ENCODE measurements at regions not wholly inside any gene's neighbourhood (a gene's known extent, or its start where the extent isn't known, plus 50 kb on each side); places are given as distances from the start of the nearest gene placed in this dataset.

- ChIA-PET POLR2A (no interaction called here), CTCF (interaction anchor here (0.6 kb wide), 1 partner anchor 32 kb away, joined by 3 read pairs; no protein-coding TSS in a partner anchor)
- no peak overlapping the region for H3K4me3 ChIP-seq (ENCODE audit: low read depth, low read length)
- H3K36me3 ChIP-seq (ENCODE audit: control insufficient read depth in 2 of 2, insufficient read depth in 1 of 2, low read length in 2 of 2) = no peaks in the 10 kb centered on the region
- no peak overlapping the region for H3K27ac ChIP-seq (ENCODE audit: extremely low read depth, low read depth, low read length)
- no peaks in the 10 kb centered on the region for H3K9me3 ChIP-seq (ENCODE audit: control insufficient read depth, insufficient read depth, low read depth, low read length)
- H3K4me1 ChIP-seq (ENCODE audit: control insufficient read depth, insufficient read depth, low read length) = no peaks in the 10 kb centered on the region
- TF ChIP-seq ZNF670 (tag by site-specific recombination; IDR thresholded peaks at IDR 0.05; ENCODE audit: low read depth) = no peak
- TF ChIP-seq ZNF311 (tag by site-specific recombination; IDR thresholded peaks at IDR 0.05; ENCODE audit: borderline replicate concordance) = no peak
- no peak for TF ChIP-seq ZNF571 (tag by site-specific recombination; IDR thresholded peaks at IDR 0.05)
- TF ChIP-seq PRDM4 (tag by site-specific recombination; IDR thresholded peaks at IDR 0.05) = no peak
- TF ChIP-seq ZNF266 (tag by site-specific recombination; IDR thresholded peaks at IDR 0.05; ENCODE audit: low read depth) = no peak
- no peak for TF ChIP-seq ZNF548 (tag by site-specific recombination; IDR thresholded peaks at IDR 0.05)
- TF ChIP-seq ZBTB1 (tag by site-specific recombination; IDR thresholded peaks at IDR 0.05) = no peak
- TF ChIP-seq ZNF768 (tag by site-specific recombination; IDR thresholded peaks at IDR 0.05) = no peak
- no peak for TF ChIP-seq ZNF184 (tag by site-specific recombination; IDR thresholded peaks at IDR 0.05)
- TF ChIP-seq ZNF449 (tag by site-specific recombination; IDR thresholded peaks at IDR 0.05) = no peak
- no peak for TF ChIP-seq ZNF747 (tag by site-specific recombination; IDR thresholded peaks at IDR 0.05)
- TF ChIP-seq PRDM6 (tag by site-specific recombination; IDR thresholded peaks at IDR 0.05) = no peak
- no peak for TF ChIP-seq EGR2 (tag by site-specific recombination; IDR thresholded peaks at IDR 0.05; ENCODE audit: low read depth)
Measured at GRCh38 chr11:69396948-69397307, 84.5 kb upstream of the LINC01488 start.

- Histone ChIP-seq H3K36me3 (ENCODE audit: control insufficient read depth in 2 of 2, insufficient read depth in 1 of 2, low read length in 2 of 2) (no peaks in the 10 kb centered on the region), H3K27ac (ENCODE audit: extremely low read depth, low read depth, low read length) (no peak overlapping the region), H3K9me3 (ENCODE audit: control insufficient read depth, insufficient read depth, low read depth, low read length) (no peaks in the 10 kb centered on the region), H3K4me3 (ENCODE audit: low read depth, low read length) (no peak overlapping the region), H3K4me1 (ENCODE audit: control insufficient read depth, insufficient read depth, low read length) (no peaks in the 10 kb centered on the region)
- ChIA-PET POLR2A (no interaction called here), CTCF (no interaction called here)
- TF ChIP-seq ZNF133 (tag by site-specific recombination; IDR thresholded peaks at IDR 0.05) (no peak), ZNF621 (tag by site-specific recombination; IDR thresholded peaks at IDR 0.05) (no peak), BCL6B (tag by site-specific recombination; IDR thresholded peaks at IDR 0.05) (no peak), ZNF623 (tag by site-specific recombination; IDR thresholded peaks at IDR 0.05) (peak; percentile 78)
Measured at GRCh38 chr11:69397732-69398131, 83.7 kb upstream of the LINC01488 start.

Data from HEK293 (cell line).